OCI-LY7 (cell line): ENCODE measurements at regions not wholly inside any gene's neighbourhood (a gene's known extent, or its start where the extent isn't known, plus 50 kb on each side); places are given as distances from the start of the nearest gene placed in this dataset.

Experiments used
- BruUV-seq: library from RNA; stranded (reverse); fragments of 400-500 nt; replicated peaks from 2 replicates; lab custom pipeline; 2021; lab: Mats Ljungman, UMichigan
- CTCF ChIA-PET: fragments of 300-600 bp; sonication (Branson Sonifier 250); formaldehyde crosslinking; loops from one replicate; lab custom pipeline; 2022; ENCODE audit warnings: antibody characterized with exemption; ENCODE audit not compliant: unreplicated experiment; lab: Charles Lee
- POLR2A ChIA-PET: fragments of 300-600 bp; sonication (Branson Sonifier 250); formaldehyde crosslinking; loops from one replicate; lab custom pipeline; 2022; ENCODE audit warnings: antibody characterized with exemption; lab: Charles Lee
- DNase-seq: peaks from one replicate; pipeline ENCODE4 v3.0.0-alpha.2; 2015; ENCODE audit warnings: low spot score
- H2AFZ ChIP-seq: fragments of 200-600 bp; sonication (generic), shearing (Covaris generic); 2 replicates; pipeline ENCODE4 v1.6.1; 2014; ENCODE audit warnings: mild to moderate bottlenecking, antibody characterized with exemption, low read length, moderate library complexity
- H3K27ac ChIP-seq: fragments of 200-600 bp; sonication (generic); 2 replicates; pipeline ENCODE4 v1.5.1; 2014; ENCODE audit warnings: mixed run types, low read depth, mild to moderate bottlenecking, moderate library complexity, low read length, inconsistent platforms; ENCODE audit not compliant: poor library complexity, severe bottlenecking
- H3K36me3 ChIP-seq: fragments of 200-600 bp; sonication (generic); 2 replicates; pipeline ENCODE4 v1.6.1; 2014; ENCODE audit warnings: mild to moderate bottlenecking, antibody characterized with exemption, low read length, moderate library complexity, mixed read lengths; ENCODE audit not compliant: insufficient read depth
- H3K4me1 ChIP-seq: fragments of 200-600 bp; sonication (generic); 2 replicates; pipeline ENCODE4 v1.5.1; 2014; ENCODE audit warnings: mild to moderate bottlenecking, low read length; ENCODE audit not compliant: insufficient read depth, poor library complexity, severe bottlenecking
- H3K4me2 ChIP-seq: fragments of 200-600 bp; sonication (generic); 2 replicates; pipeline ENCODE4 v1.6.1; 2014; ENCODE audit warnings: mild to moderate bottlenecking, low read length
- H3K4me3 ChIP-seq: fragments of 200-600 bp; sonication (generic); 2 replicates; pipeline ENCODE4 v1.5.1; 2014; ENCODE audit warnings: mild to moderate bottlenecking, low read depth, low read length; ENCODE audit not compliant: poor library complexity, severe bottlenecking
- H3K79me2 ChIP-seq: fragments of 200-600 bp; sonication (generic); 2 replicates; pipeline ENCODE4 v1.6.1; 2016; ENCODE audit warnings: low read depth, mild to moderate bottlenecking, low read length, moderate library complexity, mixed read lengths; ENCODE audit not compliant: insufficient read depth
- H3K9me2 ChIP-seq: fragments of 200-600 bp; sonication (generic); 2 replicates; pipeline ENCODE4 v1.6.1; 2016; ENCODE audit warnings: mild to moderate bottlenecking, low read length, mixed read lengths; ENCODE audit not compliant: insufficient read depth
- H3K9me3 ChIP-seq: fragments of 200-600 bp; sonication (generic); 2 replicates; pipeline ENCODE4 v1.6.1; 2014; ENCODE audit warnings: mild to moderate bottlenecking, mixed run types, low read length, mixed read lengths
- H4K20me1 ChIP-seq: fragments of 200-600 bp; sonication (generic); 2 replicates; pipeline ENCODE4 v1.6.1; 2014; ENCODE audit warnings: mild to moderate bottlenecking, antibody characterized with exemption, low read length, moderate library complexity, mixed read lengths; ENCODE audit not compliant: insufficient read depth
- CTCF ChIP-seq: fragments of 200-600 bp; sonication (generic); conservative IDR thresholded peaks from 2 replicates; pipeline ENCODE4 v1.5.1; 2014; ENCODE audit warnings: mild to moderate bottlenecking, antibody characterized with exemption, low read length, moderate library complexity, mixed read lengths
- EZH2phosphoT487 ChIP-seq: fragments of 200-600 bp; sonication (generic); IDR thresholded peaks from 2 replicates; pipeline ENCODE4 v1.6.1; 2018; ENCODE audit warnings: low read depth, borderline replicate concordance, mild to moderate bottlenecking, mixed run types, antibody characterized with exemption, low read length, moderate library complexity, mixed read lengths
- intact Hi-C: fragments of 100-400 bp; cut with micrococcal nuclease; formaldehyde crosslinking; loops from one replicate; pipeline ENCODE4 v1.10.0; 2022; ENCODE audit not compliant: unreplicated experiment

DNA sequence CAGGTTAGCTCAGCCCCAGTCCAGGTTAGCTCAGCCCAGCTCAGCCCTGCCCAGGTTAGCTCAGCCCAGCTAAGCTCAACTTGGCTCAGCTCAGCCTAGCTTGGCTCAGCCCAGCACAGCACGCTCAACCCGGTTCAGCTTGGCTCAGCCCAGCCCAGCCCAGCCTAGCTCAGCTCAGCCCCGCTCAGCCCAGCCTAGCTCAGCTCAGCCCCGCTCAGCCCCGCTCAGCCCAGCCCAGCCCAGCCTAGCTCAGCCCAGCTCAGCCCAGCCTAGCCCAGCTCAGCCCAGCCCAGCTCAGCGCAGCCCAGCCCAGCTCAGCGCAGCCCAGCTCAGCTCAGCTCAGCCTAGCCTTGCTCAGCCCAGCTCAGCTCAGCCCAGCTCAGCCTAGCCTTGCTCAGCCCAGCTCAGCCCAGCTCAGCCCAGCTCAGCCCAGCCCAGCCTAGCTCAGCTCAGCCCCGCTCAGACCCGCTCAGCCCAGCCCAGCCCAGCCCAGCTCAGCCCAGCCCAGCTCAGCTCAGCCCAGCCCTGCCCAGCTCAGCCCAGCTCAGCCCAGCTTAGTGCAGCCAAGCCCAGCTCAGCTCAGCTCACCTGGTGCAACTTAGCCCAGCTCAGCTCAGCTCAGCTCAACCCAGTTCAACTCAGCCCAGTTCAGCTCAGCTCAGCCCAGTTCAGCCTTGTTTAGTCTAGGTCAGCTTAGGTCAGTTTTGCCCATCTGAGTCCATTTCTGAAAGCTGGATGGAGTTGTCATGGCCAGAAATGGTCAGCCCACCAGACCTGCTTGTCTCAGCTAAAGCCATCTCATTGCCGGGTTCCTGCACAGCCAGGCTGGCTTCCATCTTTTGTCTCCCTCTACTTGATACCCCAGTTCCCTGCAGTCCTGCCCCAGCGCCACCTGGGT lies 333.6 kb downstream of the TMEM121 start:
- POLR2A ChIA-PET, result interaction anchor here (0.9 kb wide), 1 partner anchor 335 kb away, joined by 3 read pairs; no protein-coding TSS in a partner anchor
- CTCF ChIA-PET, result no interaction called here
- Histone ChIP-seq H3K36me3 (peaks cover 80% of the 10 kb centered on the region), H3K4me3 (peak overlapping the region; percentile 100), H3K79me2 (peaks cover 58% of the 10 kb centered on the region), H3K9me3 (no peaks in the 10 kb centered on the region), H2AFZ (no peak overlapping the region), H3K9me2 (no peaks in the 10 kb centered on the region), H3K4me2 (peak overlapping the region; percentile 87), H3K27ac (peak overlapping the region; percentile 100), H4K20me1 (peaks cover 8% of the 10 kb centered on the region; the same call in 1 of the 2 replicates), H3K4me1 (peaks cover 25% of the 10 kb centered on the region)
- BruUV-seq, result no TSS peak
- no peak; the same call in 1 of the 2 replicates for TF ChIP-seq CTCF
- no peak for TF ChIP-seq EZH2phosphoT487
- peak; percentile 58 for DNase-seq
- intact Hi-C loops, result no loop called here

DNA sequence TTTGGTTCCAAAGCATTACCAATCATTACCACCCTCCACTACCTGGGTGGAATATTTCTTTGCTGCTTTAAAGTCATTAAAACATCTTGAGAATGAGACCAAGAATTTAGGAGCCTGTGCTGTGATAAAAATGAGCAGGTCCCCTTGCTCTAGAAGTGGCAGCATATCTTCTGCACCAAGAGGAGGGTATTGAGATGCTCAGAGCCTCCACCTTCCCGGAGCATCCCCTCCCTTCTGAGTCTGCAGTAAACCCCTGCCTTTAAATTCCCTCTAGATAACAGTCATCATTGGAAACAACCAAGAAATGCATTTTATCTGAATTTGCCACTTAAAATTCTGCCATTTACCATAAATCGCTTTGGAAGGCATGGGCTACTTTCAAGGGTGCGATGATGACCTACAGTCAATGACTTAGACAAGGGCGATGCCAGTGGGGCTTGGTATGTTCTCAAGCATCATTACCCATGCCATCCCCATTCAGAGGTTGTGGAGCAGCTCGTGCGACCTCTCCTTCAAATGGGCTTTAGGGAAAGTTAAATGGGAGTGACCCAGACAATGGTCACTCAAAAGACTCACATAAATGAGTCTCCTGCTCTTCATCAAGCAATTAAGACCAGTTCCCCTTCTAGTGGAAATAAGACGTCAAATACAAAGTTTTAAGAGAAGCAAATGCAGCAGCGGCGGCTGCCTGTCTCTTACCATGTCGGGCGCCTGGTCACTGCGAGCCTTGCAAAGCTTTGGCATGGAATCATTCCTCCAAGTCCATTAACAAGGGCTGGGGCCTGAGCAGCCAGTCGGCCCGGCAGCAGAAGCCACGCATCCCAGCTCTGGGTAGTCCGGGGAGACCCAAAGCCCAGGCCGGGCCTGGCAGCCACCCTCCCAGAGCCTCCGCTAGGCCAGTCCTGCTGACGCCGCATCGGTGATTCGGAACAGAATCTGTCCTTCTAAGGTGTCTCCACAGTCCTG lies 334.5 kb downstream of the TMEM121 start:
- Histone ChIP-seq H3K27ac (peak overlapping the region; percentile 100), H3K9me2 (no peaks in the 10 kb centered on the region), H3K9me3 (no peaks in the 10 kb centered on the region), H3K4me2 (peak overlapping the region; percentile 87), H3K79me2 (peaks cover 58% of the 10 kb centered on the region), H3K4me1 (peaks cover 16% of the 10 kb centered on the region), H3K36me3 (peaks cover 71% of the 10 kb centered on the region), H2AFZ (no peak overlapping the region), H4K20me1 (peaks cover 8% of the 10 kb centered on the region; the same call in 1 of the 2 replicates), H3K4me3 (peak overlapping the region; percentile 100)
- CTCF ChIA-PET, result no interaction called here
- DNase-seq, result peak; percentile 57
- POLR2A ChIA-PET, result interaction anchor here (0.9 to 2.0 kb wide), 7 partner anchors 29 to 334 kb away, joined by 3 to 13 read pairs (median 5); no protein-coding TSS in a partner anchor
- BruUV-seq, result TSS peak; percentile 69
- intact Hi-C loops, result no loop called here
- TF ChIP-seq EZH2phosphoT487 (no peak), CTCF (no peak)
